22Rv1 (cell line): ENCODE measurements at regions not wholly inside any gene's neighbourhood (a gene's known extent, or its start where the extent isn't known, plus 50 kb on each side); places are given as distances from the start of the nearest gene placed in this dataset.

Experiments
- H3K27ac ChIP-seq: fragments of 450-650 bp; 2 replicates; pipeline ENCODE4 v1.5.1; 2017
- ZFX ChIP-seq: fragments of 450-650 bp; IDR thresholded peaks from 2 replicates; pipeline ENCODE4 v1.6.1; 2017; ENCODE audit warnings: antibody characterized with exemption, borderline replicate concordance
- TF ChIP-seq, protein P1 (sequence below): fragments of 450-650 bp; IDR thresholded peaks from 2 replicates; pipeline ENCODE4 v1.5.1; 2017; ENCODE audit warnings: mild to moderate bottlenecking

DNA sequence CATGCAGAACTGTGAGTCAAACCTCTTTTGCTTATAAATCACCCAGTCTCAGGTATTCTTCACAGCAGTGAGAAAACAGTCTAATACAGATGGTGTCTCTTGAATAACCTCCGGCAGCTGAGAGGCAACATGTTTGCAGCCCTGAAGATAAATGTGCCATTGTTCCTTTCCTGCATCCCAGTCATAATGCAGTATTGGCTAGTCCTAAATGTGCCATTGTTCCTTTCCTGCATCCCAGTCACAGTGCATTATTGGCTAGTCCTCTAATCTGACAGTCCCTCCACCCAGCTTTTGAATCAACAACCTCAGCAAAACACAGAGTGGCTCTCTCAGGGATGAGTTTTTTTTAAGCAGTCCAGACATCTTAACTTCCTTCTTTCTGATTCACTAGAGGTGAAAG, 550.7 kb downstream of the RIT2 start:
- TF ChIP-seq, protein P1, sequence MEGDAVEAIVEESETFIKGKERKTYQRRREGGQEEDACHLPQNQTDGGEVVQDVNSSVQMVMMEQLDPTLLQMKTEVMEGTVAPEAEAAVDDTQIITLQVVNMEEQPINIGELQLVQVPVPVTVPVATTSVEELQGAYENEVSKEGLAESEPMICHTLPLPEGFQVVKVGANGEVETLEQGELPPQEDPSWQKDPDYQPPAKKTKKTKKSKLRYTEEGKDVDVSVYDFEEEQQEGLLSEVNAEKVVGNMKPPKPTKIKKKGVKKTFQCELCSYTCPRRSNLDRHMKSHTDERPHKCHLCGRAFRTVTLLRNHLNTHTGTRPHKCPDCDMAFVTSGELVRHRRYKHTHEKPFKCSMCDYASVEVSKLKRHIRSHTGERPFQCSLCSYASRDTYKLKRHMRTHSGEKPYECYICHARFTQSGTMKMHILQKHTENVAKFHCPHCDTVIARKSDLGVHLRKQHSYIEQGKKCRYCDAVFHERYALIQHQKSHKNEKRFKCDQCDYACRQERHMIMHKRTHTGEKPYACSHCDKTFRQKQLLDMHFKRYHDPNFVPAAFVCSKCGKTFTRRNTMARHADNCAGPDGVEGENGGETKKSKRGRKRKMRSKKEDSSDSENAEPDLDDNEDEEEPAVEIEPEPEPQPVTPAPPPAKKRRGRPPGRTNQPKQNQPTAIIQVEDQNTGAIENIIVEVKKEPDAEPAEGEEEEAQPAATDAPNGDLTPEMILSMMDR, result no peak
- TF ChIP-seq ZFX, result no peak
- no peak overlapping the region for H3K27ac ChIP-seq

DNA sequence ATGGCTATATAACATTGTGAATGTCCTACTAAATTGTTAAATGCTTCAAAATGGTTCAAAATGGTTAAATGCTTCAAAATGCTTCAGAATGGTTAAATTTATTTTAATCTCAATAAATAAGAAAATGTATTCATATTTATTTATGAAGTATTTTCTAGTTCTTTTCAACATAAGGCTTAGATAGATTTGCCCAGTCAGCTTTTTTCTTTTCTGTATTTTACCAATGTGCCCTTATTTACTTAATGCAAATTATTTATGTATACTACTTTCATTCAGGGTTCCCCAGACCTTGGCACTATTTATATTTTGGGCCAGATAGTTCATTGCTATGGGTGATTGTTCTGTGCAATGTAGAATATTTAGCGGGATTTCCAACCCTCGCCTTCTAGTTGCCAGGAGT, 546.7 kb downstream of the RIT2 start:
- TF ChIP-seq ZFX, result no peak
- TF ChIP-seq, protein P1, result no peak
- H3K27ac ChIP-seq, result no peak overlapping the region

DNA sequence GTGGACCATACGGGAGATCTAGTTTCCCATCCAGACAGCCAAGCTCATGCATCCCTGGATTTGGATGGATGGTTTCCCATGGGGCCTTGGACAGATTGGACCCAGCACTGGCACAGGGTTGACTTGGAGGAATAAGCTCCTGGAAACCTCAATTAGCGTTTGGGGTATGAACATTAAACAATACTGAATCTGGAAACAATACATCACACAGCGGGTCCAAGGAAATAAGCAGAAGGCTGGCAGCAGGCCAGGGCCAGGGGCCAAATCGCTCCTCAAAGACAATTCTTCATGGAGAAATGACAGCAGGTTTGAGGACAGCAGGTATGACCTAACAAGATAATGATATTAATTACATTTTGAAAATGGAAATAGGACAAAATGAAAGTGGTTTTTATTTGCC, 540.6 kb downstream of the RIT2 start:
- TF ChIP-seq, protein P1, result no peak
- no peak for TF ChIP-seq ZFX
- H3K27ac ChIP-seq, result no peak overlapping the region

DNA sequence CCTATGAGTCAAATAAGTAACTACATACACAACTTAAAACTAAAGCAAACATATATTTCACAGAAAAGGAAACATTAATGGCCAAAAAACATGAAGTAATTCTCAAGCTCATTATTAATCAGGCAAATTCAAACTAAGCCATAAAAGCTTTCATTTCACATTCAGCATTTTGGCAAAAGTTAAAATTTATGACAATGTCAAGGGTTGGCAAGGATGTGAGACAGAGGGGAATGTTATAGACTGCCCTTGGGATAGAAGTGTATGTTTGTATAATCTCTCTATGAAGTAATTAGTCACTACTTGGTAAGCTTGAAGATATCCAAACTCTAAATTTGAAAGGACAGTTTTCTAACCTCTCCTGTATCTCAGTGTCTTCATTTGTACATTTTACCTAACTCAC, 539.4 kb downstream of the RIT2 start:
- TF ChIP-seq ZFX, result no peak
- TF ChIP-seq, protein P1, result no peak
- no peak overlapping the region for H3K27ac ChIP-seq

DNA sequence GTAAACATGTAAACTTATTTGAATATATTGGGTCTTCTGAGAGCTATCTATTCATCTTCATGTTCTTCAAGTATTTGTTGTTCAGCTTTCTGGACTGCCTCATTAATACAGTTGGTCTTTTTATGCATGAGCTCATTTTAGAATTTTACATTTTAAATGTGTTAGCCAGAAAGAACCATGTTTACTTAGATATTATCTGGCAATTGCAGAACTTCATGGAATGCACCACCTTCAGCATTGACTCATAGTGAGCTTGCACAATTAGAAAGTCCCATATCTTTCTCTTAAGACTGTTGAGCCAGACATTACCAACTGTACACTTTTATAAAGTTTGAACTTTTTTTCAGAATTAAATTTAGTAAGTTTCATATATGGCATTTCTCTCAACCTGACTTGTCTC, 536.7 kb downstream of the RIT2 start:
- H3K27ac ChIP-seq, result peak overlapping the region; percentile 22
- TF ChIP-seq, protein P1, result no peak
- TF ChIP-seq ZFX, result no peak

DNA sequence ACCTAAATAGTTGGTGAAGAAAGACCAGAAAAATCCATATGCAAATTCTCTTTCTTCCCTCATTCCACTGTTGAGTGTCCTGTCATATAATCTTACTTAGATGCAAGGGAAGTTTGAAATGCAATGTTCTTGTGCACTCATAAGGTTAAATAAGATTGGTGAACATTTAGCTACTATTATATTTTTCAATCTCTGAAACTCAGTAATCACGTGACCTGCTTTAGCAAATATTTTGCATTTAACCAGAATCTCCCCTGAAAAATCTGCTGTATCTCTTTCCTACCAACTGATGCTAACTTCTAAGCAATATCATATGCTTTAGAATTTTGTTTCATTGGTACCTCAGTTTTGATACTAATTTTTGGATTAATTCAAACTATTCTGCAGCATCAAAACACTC, 533.2 kb downstream of the RIT2 start:
- no peak overlapping the region for H3K27ac ChIP-seq
- no peak for TF ChIP-seq ZFX
- TF ChIP-seq, protein P1, result no peak

DNA sequence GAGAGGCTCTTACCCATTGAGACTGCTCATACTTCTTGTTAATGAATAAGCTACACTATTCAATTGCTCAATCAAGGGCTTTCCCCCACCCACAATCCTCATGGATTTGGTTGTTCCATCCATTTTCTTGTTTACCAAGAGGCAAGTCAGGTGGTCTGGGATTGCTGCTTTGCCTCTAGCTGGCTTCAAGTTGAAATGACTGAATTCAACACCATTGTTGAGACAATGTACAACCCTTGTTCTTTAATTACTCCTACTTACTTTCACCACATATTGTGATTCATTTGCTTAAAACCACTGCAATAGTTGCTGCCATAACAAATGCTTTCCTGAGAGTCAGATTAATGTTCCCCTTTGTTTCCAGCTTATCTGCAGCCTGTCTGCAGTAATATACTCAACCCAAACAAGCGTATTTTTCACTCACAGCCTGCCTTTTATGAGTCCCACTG, 532.2 kb downstream of the RIT2 start:
- TF ChIP-seq, protein P1, result no peak
- no peak for TF ChIP-seq ZFX
- no peak overlapping the region for H3K27ac ChIP-seq
